ENCODE measurements at regions not wholly inside any gene's neighbourhood (a gene's known extent, or its start where the extent isn't known, plus 50 kb on each side); places are given as distances from the start of the nearest gene placed in this dataset.

DNA sequence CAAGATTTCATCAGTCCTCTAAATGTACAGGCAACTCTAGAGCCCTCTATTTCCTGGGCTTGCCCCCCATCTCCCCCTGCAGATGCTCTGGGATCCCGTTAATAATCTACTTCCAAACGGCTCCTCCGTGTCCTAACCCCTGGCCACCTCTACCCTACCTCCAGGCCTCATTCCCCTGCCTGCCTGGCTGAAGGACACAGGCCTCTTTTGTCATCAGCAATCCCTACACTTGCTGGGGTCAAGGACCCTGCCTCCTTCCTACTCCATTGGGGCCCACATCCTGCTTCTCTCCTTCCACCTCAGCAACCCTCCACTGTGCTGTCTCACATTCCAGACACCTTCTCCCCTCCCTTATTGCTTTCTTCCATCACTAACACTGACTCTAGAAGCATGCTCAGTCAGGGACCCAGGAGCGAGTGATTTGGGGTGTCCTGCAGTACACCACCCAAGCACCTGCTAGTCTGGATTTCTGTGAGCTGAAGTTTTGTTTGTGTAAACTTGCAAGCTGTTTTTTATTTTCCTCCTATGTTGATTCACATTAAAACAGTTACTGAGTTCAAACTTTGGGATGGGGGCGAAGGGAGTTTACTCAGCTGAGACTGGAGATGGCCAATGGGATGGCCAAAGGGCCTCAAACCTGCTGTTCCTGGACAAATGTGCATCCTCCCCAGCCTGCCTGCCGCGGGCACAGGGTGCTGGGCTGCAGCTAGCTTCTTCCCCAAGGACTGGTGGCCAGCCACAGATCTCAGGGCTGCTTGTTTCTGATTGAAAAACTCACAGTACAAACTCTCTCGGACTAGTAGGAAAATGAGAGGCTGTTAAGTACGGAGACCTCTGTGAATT, 314.7 kb downstream of the FOXO1 start:
- Histone ChIP-seq H3K36me3 (ENCODE audit: control insufficient read depth in 2 of 2, insufficient read depth in 2 of 2, low read length in 1 of 2) (no peaks in the 10 kb centered on the region), H3K27ac (ENCODE audit: control insufficient read depth, insufficient read depth) (no peak overlapping the region), H3K4me2 (ENCODE audit: control insufficient read depth, insufficient read depth) (no peak overlapping the region), H3K9ac (ENCODE audit: control insufficient read depth, insufficient read depth, low read length) (no peak overlapping the region), H3K79me2 (ENCODE audit: control insufficient read depth, insufficient read depth, low read length) (no peaks in the 10 kb centered on the region), H4K20me1 (ENCODE audit: control insufficient read depth, insufficient read depth) (no peaks in the 10 kb centered on the region), H3K9me3 (replicated peaks; ENCODE audit: control insufficient read depth, insufficient read depth, low read length) (no peaks in the 10 kb centered on the region), H2AFZ (ENCODE audit: control insufficient read depth, low read depth, low read length) (no peak overlapping the region), H3K4me1 (ENCODE audit: control insufficient read depth, insufficient read depth, low read length) (no peaks in the 10 kb centered on the region), H3K4me3 (no peak overlapping the region), H3K27me3 (replicated peaks in 1 of 2; ENCODE audit: control insufficient read depth in 2 of 2, insufficient read depth in 2 of 2, low read length in 1 of 2) (0 out of 4 replicates have a peak, but pooled peaks cover 0 to 3% of the 10 kb centered on the region in 2 experiments)
- no peak for FAIRE-seq
- intact Hi-C loops (cut with micrococcal nuclease; ENCODE audit: unreplicated experiment) (no loop called here), in situ Hi-C loops (cut with MboI) (no loop called here)
- RAD21 ChIA-PET (ENCODE audit: unreplicated experiment) = no interaction called here
- BruUV-seq (replicated peaks) = no TSS peak
- WGBS (ENCODE audit: insufficient coverage, insufficient replicate concordance, low lambda C conversion rate, missing lambda C conversion rate) = 47% methylated on average over 9 of the region's 9 CpGs
- TF ChIP-seq, protein P1, sequence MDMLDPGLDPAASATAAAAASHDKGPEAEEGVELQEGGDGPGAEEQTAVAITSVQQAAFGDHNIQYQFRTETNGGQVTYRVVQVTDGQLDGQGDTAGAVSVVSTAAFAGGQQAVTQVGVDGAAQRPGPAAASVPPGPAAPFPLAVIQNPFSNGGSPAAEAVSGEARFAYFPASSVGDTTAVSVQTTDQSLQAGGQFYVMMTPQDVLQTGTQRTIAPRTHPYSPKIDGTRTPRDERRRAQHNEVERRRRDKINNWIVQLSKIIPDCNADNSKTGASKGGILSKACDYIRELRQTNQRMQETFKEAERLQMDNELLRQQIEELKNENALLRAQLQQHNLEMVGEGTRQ (IDR thresholded peaks at IDR 0.05; ENCODE audit: borderline replicate concordance, low read depth, low read length) = no peak
- TF ChIP-seq ZNF207 (IDR thresholded peaks at IDR 0.05; ENCODE audit: borderline replicate concordance) (no peak), RB1 (IDR thresholded peaks at IDR 0.05; ENCODE audit: borderline replicate concordance) (no peak), ESRRA (IDR thresholded peaks at IDR 0.05; ENCODE audit: low read length) (no peak), JUND (IDR thresholded peaks at IDR 0.05; ENCODE audit: low read depth, low read length) (no peak), NFYA (IDR thresholded peaks at IDR 0.05; ENCODE audit: borderline replicate concordance, low read depth, low read length) (no peak), IKZF1 (conservative IDR thresholded peaks at IDR 0.05) (no peak), ZNF274 (IDR thresholded peaks at IDR 0.05; ENCODE audit: insufficient read depth, insufficient read length) (no peak), RAD21 (IDR thresholded peaks at IDR 0.05; ENCODE audit: insufficient read depth, low read depth, low read length) (no peak), CREM (IDR thresholded peaks at IDR 0.05; ENCODE audit: low read depth) (no peak), JUNB (IDR thresholded peaks at IDR 0.05) (no peak), NR2C1 (IDR thresholded peaks at IDR 0.05) (no peak), RCOR1 (conservative IDR thresholded peaks at IDR 0.05; ENCODE audit: low read depth, low read length) (no peak), POLR2AphosphoS2 (IDR thresholded peaks at IDR 0.05; ENCODE audit: low read depth, low read length) (no peak)
- TF ChIP-seq, protein P2, sequence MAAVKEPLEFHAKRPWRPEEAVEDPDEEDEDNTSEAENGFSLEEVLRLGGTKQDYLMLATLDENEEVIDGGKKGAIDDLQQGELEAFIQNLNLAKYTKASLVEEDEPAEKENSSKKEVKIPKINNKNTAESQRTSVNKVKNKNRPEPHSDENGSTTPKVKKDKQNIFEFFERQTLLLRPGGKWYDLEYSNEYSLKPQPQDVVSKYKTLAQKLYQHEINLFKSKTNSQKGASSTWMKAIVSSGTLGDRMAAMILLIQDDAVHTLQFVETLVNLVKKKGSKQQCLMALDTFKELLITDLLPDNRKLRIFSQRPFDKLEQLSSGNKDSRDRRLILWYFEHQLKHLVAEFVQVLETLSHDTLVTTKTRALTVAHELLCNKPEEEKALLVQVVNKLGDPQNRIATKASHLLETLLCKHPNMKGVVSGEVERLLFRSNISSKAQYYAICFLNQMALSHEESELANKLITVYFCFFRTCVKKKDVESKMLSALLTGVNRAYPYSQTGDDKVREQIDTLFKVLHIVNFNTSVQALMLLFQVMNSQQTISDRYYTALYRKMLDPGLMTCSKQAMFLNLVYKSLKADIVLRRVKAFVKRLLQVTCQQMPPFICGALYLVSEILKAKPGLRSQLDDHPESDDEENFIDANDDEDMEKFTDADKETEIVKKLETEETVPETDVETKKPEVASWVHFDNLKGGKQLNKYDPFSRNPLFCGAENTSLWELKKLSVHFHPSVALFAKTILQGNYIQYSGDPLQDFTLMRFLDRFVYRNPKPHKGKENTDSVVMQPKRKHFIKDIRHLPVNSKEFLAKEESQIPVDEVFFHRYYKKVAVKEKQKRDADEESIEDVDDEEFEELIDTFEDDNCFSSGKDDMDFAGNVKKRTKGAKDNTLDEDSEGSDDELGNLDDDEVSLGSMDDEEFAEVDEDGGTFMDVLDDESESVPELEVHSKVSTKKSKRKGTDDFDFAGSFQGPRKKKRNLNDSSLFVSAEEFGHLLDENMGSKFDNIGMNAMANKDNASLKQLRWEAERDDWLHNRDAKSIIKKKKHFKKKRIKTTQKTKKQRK (IDR thresholded peaks at IDR 0.05; ENCODE audit: low read depth, low read length) = no peak
- TF ChIP-seq, protein P3, sequence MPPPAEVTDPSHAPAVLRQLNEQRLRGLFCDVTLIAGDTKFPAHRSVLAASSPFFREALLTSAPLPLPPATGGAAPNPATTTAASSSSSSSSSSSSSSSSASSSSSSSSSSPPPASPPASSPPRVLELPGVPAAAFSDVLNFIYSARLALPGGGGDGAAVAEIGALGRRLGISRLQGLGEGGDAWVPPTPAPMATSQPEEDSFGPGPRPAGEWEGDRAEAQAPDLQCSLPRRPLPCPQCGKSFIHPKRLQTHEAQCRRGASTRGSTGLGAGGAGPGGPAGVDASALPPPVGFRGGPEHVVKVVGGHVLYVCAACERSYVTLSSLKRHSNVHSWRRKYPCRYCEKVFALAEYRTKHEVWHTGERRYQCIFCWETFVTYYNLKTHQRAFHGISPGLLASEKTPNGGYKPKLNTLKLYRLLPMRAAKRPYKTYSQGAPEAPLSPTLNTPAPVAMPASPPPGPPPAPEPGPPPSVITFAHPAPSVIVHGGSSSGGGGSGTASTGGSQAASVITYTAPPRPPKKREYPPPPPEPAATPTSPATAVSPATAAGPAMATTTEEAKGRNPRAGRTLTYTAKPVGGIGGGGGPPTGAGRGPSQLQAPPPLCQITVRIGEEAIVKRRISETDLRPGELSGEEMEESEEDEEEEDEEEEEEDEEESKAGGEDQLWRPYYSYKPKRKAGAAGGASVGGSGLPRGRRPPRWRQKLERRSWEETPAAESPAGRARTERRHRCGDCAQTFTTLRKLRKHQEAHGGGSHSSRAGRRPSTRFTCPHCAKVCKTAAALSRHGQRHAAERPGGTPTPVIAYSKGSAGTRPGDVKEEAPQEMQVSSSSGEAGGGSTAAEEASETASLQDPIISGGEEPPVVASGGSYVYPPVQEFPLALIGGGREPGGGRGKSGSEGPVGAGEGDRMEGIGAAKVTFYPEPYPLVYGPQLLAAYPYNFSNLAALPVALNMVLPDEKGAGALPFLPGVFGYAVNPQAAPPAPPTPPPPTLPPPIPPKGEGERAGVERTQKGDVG (CRISPR knock-in tag; IDR thresholded peaks at IDR 0.05) = no peak
- no peak for ATAC-seq
- CTCF ChIA-PET = no interaction called here
- POLR2A ChIA-PET = no interaction called here
- no peak for DNase-seq (ENCODE audit: low read depth, low spot score)
- SMC1A ChIA-PET (ENCODE audit: uncharacterized antibody, unreplicated experiment) = no interaction called here
